KMS-11 (cell line): ENCODE measurements at regions not wholly inside any gene's neighbourhood (a gene's known extent, or its start where the extent isn't known, plus 50 kb on each side); places are given as distances from the start of the nearest gene placed in this dataset.

Source experiments
- H2AFZ ChIP-seq: fragments of 200-600 bp; sonication (generic); 2 replicates; pipeline ENCODE4 v1.6.1; 2016; ENCODE audit warnings: antibody characterized with exemption, mixed run types, low read depth
- H3K27ac ChIP-seq: fragments of 200-600 bp; sonication (generic); 2 replicates; pipeline ENCODE4 v1.6.1; 2016; ENCODE audit warnings: mild to moderate bottlenecking, mixed run types
- H3K27me3 ChIP-seq: fragments of 200-600 bp; sonication (generic); 2 replicates; pipeline ENCODE4 v1.6.1; 2017; ENCODE audit warnings: mild to moderate bottlenecking, low read depth, mixed run types, moderate library complexity; ENCODE audit not compliant: insufficient read depth
- H3K36me3 ChIP-seq: fragments of 200-600 bp; sonication (generic); 2 replicates; pipeline ENCODE4 v1.6.1; 2017; ENCODE audit warnings: mild to moderate bottlenecking, mixed run types; ENCODE audit not compliant: insufficient read depth
- H3K4me1 ChIP-seq: fragments of 200-600 bp; sonication (generic); 2 replicates; pipeline ENCODE4 v1.6.1; 2016; ENCODE audit warnings: mild to moderate bottlenecking, low read depth, mixed run types; ENCODE audit not compliant: poor library complexity, severe bottlenecking
- H3K4me2 ChIP-seq: fragments of 200-600 bp; sonication (generic); 2 replicates; pipeline ENCODE4 v1.7.0; 2016; ENCODE audit warnings: mild to moderate bottlenecking, mixed run types
- H3K4me3 ChIP-seq: fragments of 200-600 bp; sonication (generic); IDR thresholded peaks from 2 replicates; pipeline ENCODE4 v1.6.1; 2017; ENCODE audit warnings: low read depth, low read length, mixed read lengths; ENCODE audit not compliant: insufficient read depth
- H3K79me2 ChIP-seq: fragments of 200-600 bp; sonication (generic); 2 replicates; pipeline ENCODE4 v1.6.1; 2016; ENCODE audit warnings: low read depth, mixed run types; ENCODE audit not compliant: insufficient read depth
- H3K9ac ChIP-seq: fragments of 200-600 bp; sonication (generic); 2 replicates; pipeline ENCODE4 v1.6.1; 2016; ENCODE audit warnings: mild to moderate bottlenecking, mixed run types
- H4K20me1 ChIP-seq: fragments of 200-600 bp; sonication (generic); 2 replicates; pipeline ENCODE4 v1.6.1; 2016; ENCODE audit warnings: mild to moderate bottlenecking, mixed run types; ENCODE audit not compliant: insufficient read depth
- CTCF ChIP-seq: fragments of 200-600 bp; sonication (generic); conservative IDR thresholded peaks from 2 replicates; pipeline ENCODE4 v1.6.1; 2017; ENCODE audit warnings: low read depth, mild to moderate bottlenecking, antibody characterized with exemption, low read length, moderate library complexity, mixed read lengths

GRCh38 chr18:10093445-10093844 is 179.6 kb downstream of the VAPA start:
- H3K36me3 ChIP-seq: no peaks in the 10 kb centered on the region
- no peak overlapping the region for H3K9ac ChIP-seq
- no peak overlapping the region for H3K4me3 ChIP-seq
- no peak overlapping the region for H3K27ac ChIP-seq
- H3K79me2 ChIP-seq: no peaks in the 10 kb centered on the region
- H2AFZ ChIP-seq: no peak overlapping the region
- H4K20me1 ChIP-seq: no peaks in the 10 kb centered on the region
- H3K4me1 ChIP-seq: no peaks in the 10 kb centered on the region
- no peak for TF ChIP-seq CTCF
- H3K4me2 ChIP-seq: no peak overlapping the region
- no peaks in the 10 kb centered on the region for H3K27me3 ChIP-seq

- Histone ChIP-seq H3K4me3 (no peak overlapping the region), H3K4me2 (no peak overlapping the region), H3K36me3 (no peaks in the 10 kb centered on the region), H3K9ac (no peak overlapping the region), H3K27me3 (no peaks in the 10 kb centered on the region), H3K4me1 (no peaks in the 10 kb centered on the region), H2AFZ (no peak overlapping the region), H3K27ac (no peak overlapping the region), H4K20me1 (no peaks in the 10 kb centered on the region), H3K79me2 (no peaks in the 10 kb centered on the region)
- TF ChIP-seq CTCF: no peak
These were observed 180.3 kb downstream of the VAPA start for GRCh38 chr18:10094154-10094553.

- H3K4me3 ChIP-seq: no peak overlapping the region
- H3K27me3 ChIP-seq: no peaks in the 10 kb centered on the region
- H3K27ac ChIP-seq: no peak overlapping the region
- TF ChIP-seq CTCF: no peak
- H3K36me3 ChIP-seq: no peaks in the 10 kb centered on the region
- no peak overlapping the region for H3K4me2 ChIP-seq
- H3K4me1 ChIP-seq: no peaks in the 10 kb centered on the region
- no peak overlapping the region for H2AFZ ChIP-seq
- H4K20me1 ChIP-seq: no peaks in the 10 kb centered on the region
- H3K79me2 ChIP-seq: no peaks in the 10 kb centered on the region
- no peak overlapping the region for H3K9ac ChIP-seq
These were observed 180.8 kb downstream of the VAPA start for GRCh38 chr18:10094655-10095054.

- Histone ChIP-seq H3K4me1 (no peaks in the 10 kb centered on the region), H4K20me1 (no peaks in the 10 kb centered on the region), H3K27me3 (no peaks in the 10 kb centered on the region), H3K79me2 (no peaks in the 10 kb centered on the region), H3K9ac (no peak overlapping the region), H3K36me3 (no peaks in the 10 kb centered on the region), H3K27ac (no peak overlapping the region), H3K4me2 (no peak overlapping the region), H3K4me3 (no peak overlapping the region), H2AFZ (no peak overlapping the region)
- no peak for TF ChIP-seq CTCF
These were observed 181.5 kb downstream of the VAPA start for GRCh38 chr18:10095356-10095755.
